GM18867 (cell line): ENCODE measurements at regions not wholly inside any gene's neighbourhood (a gene's known extent, or its start where the extent isn't known, plus 50 kb on each side); places are given as distances from the start of the nearest gene placed in this dataset.
A peak's percentile ranks its signal among the peaks of the same experiment; 100 is the strongest.
"Not testable (repeated sequence)": the region's sequence is repeated elsewhere in the genome, so short reads cannot be mapped to it uniquely, and the experiment has no call there.

Experiments
- ATAC-seq: cut with Tn5 transposase; IDR thresholded peaks from one replicate; pipeline ENCODE4 v1.9.1; 2021; ENCODE audit warnings: mild to moderate bottlenecking, moderate library complexity; ENCODE audit not compliant: unreplicated experiment

- ATAC-seq = no peak
Observed at GRCh38 chr4:170464614-170465197, 374.9 kb upstream of the AADAT start.

- no peak for ATAC-seq
Observed at GRCh38 chr4:170446782-170447181, 357.0 kb upstream of the AADAT start.

- not testable (repeated sequence) for ATAC-seq
Observed at GRCh38 chr4:170441146-170441545, 351.4 kb upstream of the AADAT start.

- no peak for ATAC-seq
Observed at GRCh38 chr4:170428929-170429328, 339.2 kb upstream of the AADAT start.

GRCh38 chr4:170425521-170426143, 335.9 kb upstream of the AADAT start:
- no peak for ATAC-seq

- no peak for ATAC-seq
Observed at GRCh38 chr4:170425040-170425439, 335.3 kb upstream of the AADAT start.

GRCh38 chr4:170423137-170423536, 333.4 kb upstream of the AADAT start:
- no peak for ATAC-seq

GRCh38 chr4:170420255-170420693, 330.5 kb upstream of the AADAT start:
- peak; percentile 96 for ATAC-seq

- no peak for ATAC-seq
Observed at GRCh38 chr4:170414961-170415360, 325.2 kb upstream of the AADAT start.

- ATAC-seq = no peak
Observed at GRCh38 chr4:170414360-170414759, 324.6 kb upstream of the AADAT start.

GRCh38 chr4:170413951-170414350, 324.2 kb upstream of the AADAT start:
- ATAC-seq = no peak

GRCh38 chr4:170400361-170400760, 310.6 kb upstream of the AADAT start:
- ATAC-seq = peak; percentile 57

GRCh38 chr4:170399581-170400293, 310.0 kb upstream of the AADAT start:
- ATAC-seq = no peak

GRCh38 chr4:170398218-170398617, 308.5 kb upstream of the AADAT start:
- ATAC-seq = no peak

- no peak for ATAC-seq
Observed at GRCh38 chr4:170395773-170396172, 306.0 kb upstream of the AADAT start.

- ATAC-seq = peak; percentile 57
Observed at GRCh38 chr4:170391066-170391740, 301.4 kb upstream of the AADAT start.

- ATAC-seq = no peak
Observed at GRCh38 chr4:170389411-170389810, 299.7 kb upstream of the AADAT start.

- no peak for ATAC-seq
Observed at GRCh38 chr4:170388255-170388654, 298.5 kb upstream of the AADAT start.

- no peak for ATAC-seq
Observed at GRCh38 chr4:170386971-170387370, 297.2 kb upstream of the AADAT start.

- ATAC-seq = no peak
Observed at GRCh38 chr4:170386511-170386910, 296.8 kb upstream of the AADAT start.

- peak; percentile 100 for ATAC-seq
Observed at GRCh38 chr4:170374770-170375169, 285.0 kb upstream of the AADAT start.

GRCh38 chr4:170348945-170349344, 259.2 kb upstream of the AADAT start:
- no peak for ATAC-seq
